ENCODE measurements at regions not wholly inside any gene's neighbourhood (a gene's known extent, or its start where the extent isn't known, plus 50 kb on each side); places are given as distances from the start of the nearest gene placed in this dataset.

- intact Hi-C loops (cut with micrococcal nuclease; ENCODE audit: unreplicated experiment) = no loop called here
- Mint-ChIP-seq H3K27ac (ENCODE audit: unreplicated experiment) (no peak overlapping the region), H3K9me3 (ENCODE audit: unreplicated experiment) (no peaks in the 10 kb centered on the region), H3K4me3 (ENCODE audit: unreplicated experiment) (no peak overlapping the region), H3K27me3 (ENCODE audit: insufficient read depth, unreplicated experiment) (no peaks in the 10 kb centered on the region), H3K36me3 (ENCODE audit: insufficient read depth, unreplicated experiment) (no peaks in the 10 kb centered on the region), H3K4me1 (ENCODE audit: low read depth, unreplicated experiment) (no peaks in the 10 kb centered on the region)
- H3K9me3 ChIP-seq = no peaks in the 10 kb centered on the region
- no peak for TF ChIP-seq CTCF (IDR thresholded peaks at IDR 0.05; ENCODE audit: insufficient read depth in 1 of 2, low read depth in 1 of 2, low read length in 1 of 2, severe bottlenecking in 1 of 2, unreplicated experiment in 1 of 2)
- H3K27me3 ChIP-seq (replicated peaks; ENCODE audit: control insufficient read depth, insufficient read depth, low read length) = no peaks in the 10 kb centered on the region
- DNase-seq = no peak
- BruUV-seq (replicated peaks) = no TSS peak
- no peaks in the 10 kb centered on the region for H3K36me3 ChIP-seq (ENCODE audit: control insufficient read depth, insufficient read depth, low read length)
- POLR2A ChIA-PET = no interaction called here
- CTCF ChIA-PET = no interaction called here
- no peaks in the 10 kb centered on the region for H3K4me1 ChIP-seq
- no peak overlapping the region for H3K4me3 ChIP-seq (ENCODE audit: low read depth, low read length)
Observed at GRCh38 chr17:14946481-14946880, 318.6 kb downstream of the PMP22 start.

GRCh38 chr17:14942526-14943190 is 322.5 kb downstream of the PMP22 start:
- DNase-seq = no peak
- CTCF ChIA-PET = no interaction called here
- no peaks in the 10 kb centered on the region for H3K4me1 Mint-ChIP-seq (ENCODE audit: low read depth, unreplicated experiment)
- intact Hi-C loops (cut with micrococcal nuclease; ENCODE audit: unreplicated experiment) = no loop called here
- no TSS peak for BruUV-seq (replicated peaks)
- POLR2A ChIA-PET = no interaction called here
- no peak overlapping the region for H3K4me3 Mint-ChIP-seq (ENCODE audit: unreplicated experiment)
- no peaks in the 10 kb centered on the region for H3K9me3 ChIP-seq
- no peak overlapping the region for H3K27ac Mint-ChIP-seq (ENCODE audit: unreplicated experiment)
- no peaks in the 10 kb centered on the region for H3K4me1 ChIP-seq
- TF ChIP-seq CTCF (IDR thresholded peaks at IDR 0.05; ENCODE audit: insufficient read depth in 1 of 2, low read depth in 1 of 2, low read length in 1 of 2, severe bottlenecking in 1 of 2, unreplicated experiment in 1 of 2) = no peak
- no peaks in the 10 kb centered on the region for H3K36me3 ChIP-seq (ENCODE audit: control insufficient read depth, insufficient read depth, low read length)
- H3K36me3 Mint-ChIP-seq (ENCODE audit: insufficient read depth, unreplicated experiment) = no peaks in the 10 kb centered on the region
- H3K9me3 Mint-ChIP-seq (ENCODE audit: unreplicated experiment) = no peaks in the 10 kb centered on the region
- H3K27me3 Mint-ChIP-seq (ENCODE audit: insufficient read depth, unreplicated experiment) = no peaks in the 10 kb centered on the region
- no peak overlapping the region for H3K4me3 ChIP-seq (ENCODE audit: low read depth, low read length)
- no peaks in the 10 kb centered on the region for H3K27me3 ChIP-seq (replicated peaks; ENCODE audit: control insufficient read depth, insufficient read depth, low read length)

- no peaks in the 10 kb centered on the region for H3K4me1 Mint-ChIP-seq (ENCODE audit: low read depth, unreplicated experiment)
- CTCF ChIA-PET = no interaction called here
Observed at GRCh38 chr17:14940938-14941265, 324.2 kb downstream of the PMP22 start.

More at GRCh38 chr17:14940938-14941265, 324.2 kb downstream of the PMP22 start:
- H3K36me3 ChIP-seq (ENCODE audit: control insufficient read depth, insufficient read depth, low read length) = no peaks in the 10 kb centered on the region
- no peaks in the 10 kb centered on the region for H3K27me3 Mint-ChIP-seq (ENCODE audit: insufficient read depth, unreplicated experiment)
- POLR2A ChIA-PET = no interaction called here
- DNase-seq = no peak
- no TSS peak for BruUV-seq (replicated peaks)
- no peak overlapping the region for H3K27ac Mint-ChIP-seq (ENCODE audit: unreplicated experiment)
- H3K36me3 Mint-ChIP-seq (ENCODE audit: insufficient read depth, unreplicated experiment) = no peaks in the 10 kb centered on the region
- TF ChIP-seq CTCF (IDR thresholded peaks at IDR 0.05; ENCODE audit: insufficient read depth in 1 of 2, low read depth in 1 of 2, low read length in 1 of 2, severe bottlenecking in 1 of 2, unreplicated experiment in 1 of 2) = no peak
- H3K4me3 Mint-ChIP-seq (ENCODE audit: unreplicated experiment) = no peak overlapping the region
- H3K4me3 ChIP-seq (ENCODE audit: low read depth, low read length) = no peak overlapping the region
- H3K4me1 ChIP-seq = no peaks in the 10 kb centered on the region
- H3K9me3 Mint-ChIP-seq (ENCODE audit: unreplicated experiment) = no peaks in the 10 kb centered on the region
- intact Hi-C loops (cut with micrococcal nuclease; ENCODE audit: unreplicated experiment) = no loop called here
- no peaks in the 10 kb centered on the region for H3K27me3 ChIP-seq (replicated peaks; ENCODE audit: control insufficient read depth, insufficient read depth, low read length)
- H3K9me3 ChIP-seq = no peaks in the 10 kb centered on the region

Data from Caco-2 (cell line).